ENCODE measurements at regions not wholly inside any gene's neighbourhood (a gene's known extent, or its start where the extent isn't known, plus 50 kb on each side); places are given as distances from the start of the nearest gene placed in this dataset.

DNA sequence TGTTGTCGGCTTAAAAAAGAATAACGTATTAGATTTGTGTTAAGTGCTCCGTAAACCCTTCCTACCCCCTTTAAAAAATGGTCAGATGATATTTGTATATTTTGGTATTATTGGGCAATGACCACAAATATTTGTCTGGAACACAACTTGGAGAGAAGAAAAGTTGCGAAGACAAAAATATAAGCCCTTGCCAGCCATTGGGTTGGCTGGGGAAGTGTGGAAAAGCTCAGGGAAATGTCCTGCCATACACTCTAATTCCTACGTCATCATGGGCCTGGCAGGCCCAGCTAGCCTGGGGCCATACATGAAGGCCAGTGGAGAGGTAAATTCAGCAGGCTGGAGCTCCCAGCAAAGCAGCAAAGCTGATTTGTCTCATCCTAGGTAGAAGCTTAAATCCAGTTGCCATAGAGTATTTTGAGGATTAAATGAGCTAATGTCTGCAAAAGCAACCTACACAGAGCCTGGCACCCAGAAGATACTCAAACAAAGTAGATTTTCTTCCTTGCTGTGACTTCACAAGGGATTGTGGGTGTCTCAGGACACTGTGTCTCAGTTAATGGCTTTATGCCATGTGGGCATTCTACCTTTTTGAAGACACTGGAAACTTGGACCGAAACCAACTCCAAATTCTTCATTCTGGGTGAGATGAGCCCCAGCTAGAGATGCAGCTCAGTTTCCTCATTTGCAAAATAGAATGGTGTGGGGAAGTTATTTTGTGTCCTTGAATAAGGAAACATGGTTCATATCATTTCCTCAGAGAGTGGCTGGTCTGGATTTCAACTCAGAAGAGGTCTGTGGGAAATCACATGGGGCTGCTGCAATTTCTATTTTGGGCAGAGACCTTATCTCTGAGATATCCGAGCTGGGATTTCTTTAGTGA is 87.9 kb upstream of the MAP4K3 start:
- ATAC-seq (no peak), FAIRE-seq (no peak), DNase-seq (ENCODE audit: low read depth, low spot score) (no peak)
- SMC1A ChIA-PET (ENCODE audit: uncharacterized antibody, unreplicated experiment), result interaction anchor here (1.5 to 1.6 kb wide), 2 partner anchors 8 to 14 kb away, joined by 4 to 6 read pairs; no protein-coding TSS in a partner anchor
- POLR2A ChIA-PET, result no interaction called here
- in situ Hi-C loops (cut with MboI) (no loop called here), intact Hi-C loops (cut with micrococcal nuclease; ENCODE audit: unreplicated experiment) (no loop called here)
- no peaks in the 10 kb centered on the region for H3K79me2 ChIP-seq (ENCODE audit: control insufficient read depth, insufficient read depth, low read length)
- H3K9me3 ChIP-seq (replicated peaks; ENCODE audit: control insufficient read depth, insufficient read depth, low read length), result no peaks in the 10 kb centered on the region; the same call in 2 of the 3 replicates
- no peak overlapping the region for H3K9ac ChIP-seq (ENCODE audit: control insufficient read depth, insufficient read depth, low read length)
- no peaks in the 10 kb centered on the region for H3K36me3 ChIP-seq (ENCODE audit: control insufficient read depth in 2 of 2, insufficient read depth in 2 of 2, low read length in 1 of 2)
- CTCF ChIA-PET, result no interaction called here
- no peak overlapping the region for H3K4me3 ChIP-seq
- BruUV-seq (replicated peaks), result no TSS peak
- H2AFZ ChIP-seq (ENCODE audit: control insufficient read depth, low read depth, low read length), result no peak overlapping the region
- H4K20me1 ChIP-seq (ENCODE audit: control insufficient read depth, insufficient read depth), result no peaks in the 10 kb centered on the region
- RAD21 ChIA-PET (ENCODE audit: unreplicated experiment), result no interaction called here
- H3K4me1 ChIP-seq (ENCODE audit: control insufficient read depth, insufficient read depth, low read length), result peaks cover 15% of the 10 kb centered on the region
- H3K27ac ChIP-seq (ENCODE audit: control insufficient read depth, insufficient read depth), result no peak overlapping the region
- H3K27me3 ChIP-seq (replicated peaks in 1 of 2; ENCODE audit: control insufficient read depth in 2 of 2, insufficient read depth in 2 of 2, low read length in 1 of 2), result no peaks in the 10 kb centered on the region
- H3K4me2 ChIP-seq (ENCODE audit: control insufficient read depth, insufficient read depth), result no peak overlapping the region
- WGBS (ENCODE audit: insufficient coverage, insufficient replicate concordance, low lambda C conversion rate, missing lambda C conversion rate), result 72% methylated on average over 7 of the region's 7 CpGs
- no peak for TF ChIP-seq PML (IDR thresholded peaks at IDR 0.05; ENCODE audit: low read length)
- no peak for TF ChIP-seq ZBTB4 (CRISPR knock-in tag; IDR thresholded peaks at IDR 0.05)
- no peak for TF ChIP-seq RFX5 (IDR thresholded peaks at IDR 0.05; ENCODE audit: low read depth, low read length)
- TF ChIP-seq, protein P1, sequence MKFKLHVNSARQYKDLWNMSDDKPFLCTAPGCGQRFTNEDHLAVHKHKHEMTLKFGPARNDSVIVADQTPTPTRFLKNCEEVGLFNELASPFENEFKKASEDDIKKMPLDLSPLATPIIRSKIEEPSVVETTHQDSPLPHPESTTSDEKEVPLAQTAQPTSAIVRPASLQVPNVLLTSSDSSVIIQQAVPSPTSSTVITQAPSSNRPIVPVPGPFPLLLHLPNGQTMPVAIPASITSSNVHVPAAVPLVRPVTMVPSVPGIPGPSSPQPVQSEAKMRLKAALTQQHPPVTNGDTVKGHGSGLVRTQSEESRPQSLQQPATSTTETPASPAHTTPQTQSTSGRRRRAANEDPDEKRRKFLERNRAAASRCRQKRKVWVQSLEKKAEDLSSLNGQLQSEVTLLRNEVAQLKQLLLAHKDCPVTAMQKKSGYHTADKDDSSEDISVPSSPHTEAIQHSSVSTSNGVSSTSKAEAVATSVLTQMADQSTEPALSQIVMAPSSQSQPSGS (IDR thresholded peaks at IDR 0.05; ENCODE audit: low read length), result no peak
- no peak for TF ChIP-seq RBBP5 (conservative IDR thresholded peaks at IDR 0.05)
- no peak for TF ChIP-seq IKZF1 (conservative IDR thresholded peaks at IDR 0.05)
- no peak for TF ChIP-seq EED (IDR thresholded peaks at IDR 0.05; ENCODE audit: low read depth)
- TF ChIP-seq IRF4 (IDR thresholded peaks at IDR 0.05; ENCODE audit: low read depth, low read length), result no peak
- no peak for TF ChIP-seq CHD1 (IDR thresholded peaks at IDR 0.05; ENCODE audit: low read depth, low read length)
- no peak for TF ChIP-seq CREB1 (IDR thresholded peaks at IDR 0.05; ENCODE audit: low read depth)
- TF ChIP-seq SP1 (IDR thresholded peaks at IDR 0.05; ENCODE audit: low read depth, low read length), result no peak
- no peak for TF ChIP-seq NFYA (IDR thresholded peaks at IDR 0.05; ENCODE audit: borderline replicate concordance, low read depth, low read length)
- TF ChIP-seq, protein P2, sequence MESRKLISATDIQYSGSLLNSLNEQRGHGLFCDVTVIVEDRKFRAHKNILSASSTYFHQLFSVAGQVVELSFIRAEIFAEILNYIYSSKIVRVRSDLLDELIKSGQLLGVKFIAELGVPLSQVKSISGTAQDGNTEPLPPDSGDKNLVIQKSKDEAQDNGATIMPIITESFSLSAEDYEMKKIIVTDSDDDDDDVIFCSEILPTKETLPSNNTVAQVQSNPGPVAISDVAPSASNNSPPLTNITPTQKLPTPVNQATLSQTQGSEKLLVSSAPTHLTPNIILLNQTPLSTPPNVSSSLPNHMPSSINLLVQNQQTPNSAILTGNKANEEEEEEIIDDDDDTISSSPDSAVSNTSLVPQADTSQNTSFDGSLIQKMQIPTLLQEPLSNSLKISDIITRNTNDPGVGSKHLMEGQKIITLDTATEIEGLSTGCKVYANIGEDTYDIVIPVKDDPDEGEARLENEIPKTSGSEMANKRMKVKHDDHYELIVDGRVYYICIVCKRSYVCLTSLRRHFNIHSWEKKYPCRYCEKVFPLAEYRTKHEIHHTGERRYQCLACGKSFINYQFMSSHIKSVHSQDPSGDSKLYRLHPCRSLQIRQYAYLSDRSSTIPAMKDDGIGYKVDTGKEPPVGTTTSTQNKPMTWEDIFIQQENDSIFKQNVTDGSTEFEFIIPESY (IDR thresholded peaks at IDR 0.05), result no peak
- TF ChIP-seq, protein P3, sequence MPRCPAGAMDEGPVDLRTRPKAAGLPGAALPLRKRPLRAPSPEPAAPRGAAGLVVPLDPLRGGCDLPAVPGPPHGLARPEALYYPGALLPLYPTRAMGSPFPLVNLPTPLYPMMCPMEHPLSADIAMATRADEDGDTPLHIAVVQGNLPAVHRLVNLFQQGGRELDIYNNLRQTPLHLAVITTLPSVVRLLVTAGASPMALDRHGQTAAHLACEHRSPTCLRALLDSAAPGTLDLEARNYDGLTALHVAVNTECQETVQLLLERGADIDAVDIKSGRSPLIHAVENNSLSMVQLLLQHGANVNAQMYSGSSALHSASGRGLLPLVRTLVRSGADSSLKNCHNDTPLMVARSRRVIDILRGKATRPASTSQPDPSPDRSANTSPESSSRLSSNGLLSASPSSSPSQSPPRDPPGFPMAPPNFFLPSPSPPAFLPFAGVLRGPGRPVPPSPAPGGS (IDR thresholded peaks at IDR 0.05; ENCODE audit: borderline replicate concordance, insufficient read depth, low read depth, low read length, poor library complexity, severe bottlenecking), result no peak
- TF ChIP-seq SUZ12 (IDR thresholded peaks at IDR 0.05; ENCODE audit: unreplicated experiment), result no peak
- TF ChIP-seq YY1 (IDR thresholded peaks at IDR 0.05; ENCODE audit: low read depth, low read length), result no peak
- TF ChIP-seq SIN3A (IDR thresholded peaks at IDR 0.05; ENCODE audit: low read depth, low read length), result no peak
- TF ChIP-seq STAT3 (IDR thresholded peaks at IDR 0.05; ENCODE audit: low read depth, low read length), result no peak
